ENCODE measurements at regions not wholly inside any gene's neighbourhood (a gene's known extent, or its start where the extent isn't known, plus 50 kb on each side); places are given as distances from the start of the nearest gene placed in this dataset.
A peak's percentile ranks its signal among the peaks of the same experiment; 100 is the strongest.

GRCh38 chr2:120564213-120565094 lies 171.2 kb upstream of the GLI2 start:
- Histone ChIP-seq H3K27me3 (ENCODE audit: insufficient read depth, low read length) (peaks cover 3% of the 10 kb centered on the region), H3K27ac (ENCODE audit: low read depth, low read length) (no peak overlapping the region), H4K20me1 (ENCODE audit: insufficient read depth, low read length) (no peaks in the 10 kb centered on the region), H3K4me3 (ENCODE audit: insufficient read depth, low read depth, low read length) (no peak overlapping the region), H3K79me2 (ENCODE audit: insufficient read depth, low read length) (no peaks in the 10 kb centered on the region), H2AFZ (ENCODE audit: low read depth, low read length) (no peak overlapping the region), H3K4me1 (ENCODE audit: insufficient read depth, low read length) (peaks cover 51% of the 10 kb centered on the region), H3K36me3 (ENCODE audit: insufficient read depth, low read length) (no peaks in the 10 kb centered on the region), H3K4me2 (ENCODE audit: low read length) (no peak overlapping the region), H3K9ac (ENCODE audit: low read length) (no peak overlapping the region), H3K9me3 (ENCODE audit: insufficient read depth, low read depth, low read length) (no peaks in the 10 kb centered on the region)
- Mint-ChIP-seq H3K27ac (ENCODE audit: unreplicated experiment) (no peak overlapping the region), H3K9me3 (ENCODE audit: unreplicated experiment) (no peaks in the 10 kb centered on the region), H3K27me3 (ENCODE audit: low read depth, unreplicated experiment) (peaks cover 27% of the 10 kb centered on the region), H3K4me1 (ENCODE audit: low read depth, unreplicated experiment) (peaks cover 27% of the 10 kb centered on the region), H3K4me3 (ENCODE audit: unreplicated experiment) (no peak overlapping the region), H3K36me3 (ENCODE audit: low read depth, unreplicated experiment) (no peaks in the 10 kb centered on the region)
- DNase-seq (ENCODE audit: low read depth) (no peak), FAIRE-seq (no peak)
- TF ChIP-seq CTCF (IDR thresholded peaks at IDR 0.05; ENCODE audit: insufficient read depth, low read depth, low read length): no peak
- no peak for TF ChIP-seq EZH2 (IDR thresholded peaks at IDR 0.05; ENCODE audit: insufficient read depth, low read length)

- H3K9me3 Mint-ChIP-seq (ENCODE audit: unreplicated experiment): no peaks in the 10 kb centered on the region
- Histone ChIP-seq H3K36me3 (ENCODE audit: insufficient read depth, low read length) (no peaks in the 10 kb centered on the region), H4K20me1 (ENCODE audit: insufficient read depth, low read length) (no peaks in the 10 kb centered on the region), H3K27ac (ENCODE audit: low read depth, low read length) (no peak overlapping the region), H3K4me2 (ENCODE audit: low read length) (no peak overlapping the region), H3K4me1 (ENCODE audit: insufficient read depth, low read length) (peaks cover 46% of the 10 kb centered on the region), H3K79me2 (ENCODE audit: insufficient read depth, low read length) (no peaks in the 10 kb centered on the region), H3K9ac (ENCODE audit: low read length) (no peak overlapping the region), H3K27me3 (ENCODE audit: insufficient read depth, low read length) (peaks cover 3% of the 10 kb centered on the region), H3K4me3 (ENCODE audit: insufficient read depth, low read depth, low read length) (no peak overlapping the region), H2AFZ (ENCODE audit: low read depth, low read length) (no peak overlapping the region), H3K9me3 (ENCODE audit: insufficient read depth, low read depth, low read length) (no peaks in the 10 kb centered on the region)
- no peak overlapping the region for H3K4me3 Mint-ChIP-seq (ENCODE audit: unreplicated experiment)
- H3K27ac Mint-ChIP-seq (ENCODE audit: unreplicated experiment): no peak overlapping the region
- peaks cover 21% of the 10 kb centered on the region for H3K4me1 Mint-ChIP-seq (ENCODE audit: low read depth, unreplicated experiment)
- TF ChIP-seq EZH2 (IDR thresholded peaks at IDR 0.05; ENCODE audit: insufficient read depth, low read length) (no peak), CTCF (IDR thresholded peaks at IDR 0.05; ENCODE audit: insufficient read depth, low read depth, low read length) (no peak)
- no peaks in the 10 kb centered on the region for H3K36me3 Mint-ChIP-seq (ENCODE audit: low read depth, unreplicated experiment)
- no peak for DNase-seq (ENCODE audit: low read depth)
- FAIRE-seq: no peak
- H3K27me3 Mint-ChIP-seq (ENCODE audit: low read depth, unreplicated experiment): peaks cover 33% of the 10 kb centered on the region
Observed at GRCh38 chr2:120565095-120565460, 170.6 kb upstream of the GLI2 start.

- Mint-ChIP-seq H3K4me3 (ENCODE audit: unreplicated experiment) (peak overlapping the region; percentile 34), H3K9me3 (ENCODE audit: unreplicated experiment) (no peaks in the 10 kb centered on the region), H3K36me3 (ENCODE audit: low read depth, unreplicated experiment) (no peaks in the 10 kb centered on the region), H3K27me3 (ENCODE audit: low read depth, unreplicated experiment) (peaks cover 42% of the 10 kb centered on the region), H3K27ac (ENCODE audit: unreplicated experiment) (no peak overlapping the region), H3K4me1 (ENCODE audit: low read depth, unreplicated experiment) (peaks cover 16% of the 10 kb centered on the region)
- no peak overlapping the region for H2AFZ ChIP-seq (ENCODE audit: low read depth, low read length)
- H3K27me3 ChIP-seq (ENCODE audit: insufficient read depth, low read length): peaks cover 3% of the 10 kb centered on the region
- peak overlapping the region; percentile 83 for H3K4me2 ChIP-seq (ENCODE audit: low read length)
- no peak for FAIRE-seq
- H3K27ac ChIP-seq (ENCODE audit: low read depth, low read length): peak overlapping the region; percentile 67
- H3K4me1 ChIP-seq (ENCODE audit: insufficient read depth, low read length): peaks cover 40% of the 10 kb centered on the region
- peak overlapping the region; percentile 53 for H3K9ac ChIP-seq (ENCODE audit: low read length)
- H3K36me3 ChIP-seq (ENCODE audit: insufficient read depth, low read length): no peaks in the 10 kb centered on the region
- H3K4me3 ChIP-seq (ENCODE audit: insufficient read depth, low read depth, low read length): no peak overlapping the region
- H3K9me3 ChIP-seq (ENCODE audit: insufficient read depth, low read depth, low read length): no peaks in the 10 kb centered on the region
- no peaks in the 10 kb centered on the region for H3K79me2 ChIP-seq (ENCODE audit: insufficient read depth, low read length)
- H4K20me1 ChIP-seq (ENCODE audit: insufficient read depth, low read length): no peaks in the 10 kb centered on the region
- TF ChIP-seq CTCF (IDR thresholded peaks at IDR 0.05; ENCODE audit: insufficient read depth, low read depth, low read length) (no peak), EZH2 (IDR thresholded peaks at IDR 0.05; ENCODE audit: insufficient read depth, low read length) (no peak)
- DNase-seq (ENCODE audit: low read depth): no peak
Observed at GRCh38 chr2:120565929-120566328, 169.7 kb upstream of the GLI2 start.

All from astrocyte (in vitro differentiated cells and primary cell).